HEK293 (cell line): ENCODE measurements at regions not wholly inside any gene's neighbourhood (a gene's known extent, or its start where the extent isn't known, plus 50 kb on each side); places are given as distances from the start of the nearest gene placed in this dataset.
A peak's percentile ranks its signal among the peaks of the same experiment; 100 is the strongest.

Source experiments
- ZBTB20 ChIP-seq: fragments of 450-650 bp; formaldehyde crosslinking; IDR thresholded peaks from 2 replicates; pipeline ENCODE4 v1.5.1; 2016; ENCODE audit warnings: missing biosample characterization, missing genetic modification characterization
- ZNF10 ChIP-seq: fragments of 450-650 bp; formaldehyde crosslinking; IDR thresholded peaks from 2 replicates; pipeline ENCODE4 v1.5.1; 2017; ENCODE audit warnings: missing biosample characterization, missing genetic modification characterization
- ZNF311 ChIP-seq: fragments of 450-650 bp; formaldehyde crosslinking; IDR thresholded peaks from 2 replicates; pipeline ENCODE4 v1.5.1; 2017; ENCODE audit warnings: missing biosample characterization, missing genetic modification characterization, borderline replicate concordance
- ZNF324 ChIP-seq: fragments of 450-650 bp; formaldehyde crosslinking; IDR thresholded peaks from 2 replicates; pipeline ENCODE4 v1.5.1; 2016; ENCODE audit warnings: missing biosample characterization, missing genetic modification characterization
- ZNF529 ChIP-seq: fragments of 450-650 bp; formaldehyde crosslinking; IDR thresholded peaks from 2 replicates; pipeline ENCODE4 v1.5.1; 2017; ENCODE audit warnings: missing genetic modification characterization, missing biosample characterization; ENCODE audit not compliant: insufficient replicate concordance
- ZNF776 ChIP-seq: fragments of 450-650 bp; formaldehyde crosslinking; IDR thresholded peaks from 2 replicates; pipeline ENCODE4 v1.5.0; 2017; ENCODE audit warnings: missing biosample characterization, missing genetic modification characterization, borderline replicate concordance
- TF ChIP-seq, protein P1 (sequence below): fragments of 450-650 bp; formaldehyde crosslinking; IDR thresholded peaks from 2 replicates; pipeline ENCODE4 v1.5.1; 2016; ENCODE audit warnings: missing biosample characterization, missing genetic modification characterization
- TF ChIP-seq, protein P2 (sequence below): fragments of 450-650 bp; formaldehyde crosslinking; IDR thresholded peaks from 2 replicates; pipeline ENCODE4 v1.5.1; 2017; ENCODE audit warnings: missing biosample characterization, missing genetic modification characterization
- TF ChIP-seq, protein P3 (sequence below): fragments of 450-650 bp; formaldehyde crosslinking; IDR thresholded peaks from 2 replicates; pipeline ENCODE4 v1.5.1; 2016; ENCODE audit warnings: missing biosample characterization, missing genetic modification characterization

DNA sequence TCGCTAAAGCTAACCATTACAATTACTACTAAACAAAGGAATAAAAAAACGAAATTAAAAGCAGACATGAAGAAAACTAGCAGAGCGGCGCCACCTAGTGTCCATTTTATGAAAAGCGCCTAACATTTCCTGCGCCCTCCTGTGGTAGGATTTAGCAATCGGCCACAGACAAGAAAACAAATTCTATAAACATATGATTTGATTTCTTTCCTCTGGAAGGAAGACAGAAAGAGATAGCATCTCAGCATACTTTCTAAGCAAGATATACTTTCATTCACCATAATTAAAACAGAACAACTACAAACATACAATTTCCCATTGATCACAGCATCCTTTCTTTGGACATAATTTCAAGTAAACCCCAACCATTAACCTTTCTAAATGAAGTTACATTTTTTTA lies 337.7 kb upstream of the NPVF start:
- TF ChIP-seq, protein P1, sequence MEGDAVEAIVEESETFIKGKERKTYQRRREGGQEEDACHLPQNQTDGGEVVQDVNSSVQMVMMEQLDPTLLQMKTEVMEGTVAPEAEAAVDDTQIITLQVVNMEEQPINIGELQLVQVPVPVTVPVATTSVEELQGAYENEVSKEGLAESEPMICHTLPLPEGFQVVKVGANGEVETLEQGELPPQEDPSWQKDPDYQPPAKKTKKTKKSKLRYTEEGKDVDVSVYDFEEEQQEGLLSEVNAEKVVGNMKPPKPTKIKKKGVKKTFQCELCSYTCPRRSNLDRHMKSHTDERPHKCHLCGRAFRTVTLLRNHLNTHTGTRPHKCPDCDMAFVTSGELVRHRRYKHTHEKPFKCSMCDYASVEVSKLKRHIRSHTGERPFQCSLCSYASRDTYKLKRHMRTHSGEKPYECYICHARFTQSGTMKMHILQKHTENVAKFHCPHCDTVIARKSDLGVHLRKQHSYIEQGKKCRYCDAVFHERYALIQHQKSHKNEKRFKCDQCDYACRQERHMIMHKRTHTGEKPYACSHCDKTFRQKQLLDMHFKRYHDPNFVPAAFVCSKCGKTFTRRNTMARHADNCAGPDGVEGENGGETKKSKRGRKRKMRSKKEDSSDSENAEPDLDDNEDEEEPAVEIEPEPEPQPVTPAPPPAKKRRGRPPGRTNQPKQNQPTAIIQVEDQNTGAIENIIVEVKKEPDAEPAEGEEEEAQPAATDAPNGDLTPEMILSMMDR (tag by site-specific recombination), result peak; percentile 92
- TF ChIP-seq, protein P2, sequence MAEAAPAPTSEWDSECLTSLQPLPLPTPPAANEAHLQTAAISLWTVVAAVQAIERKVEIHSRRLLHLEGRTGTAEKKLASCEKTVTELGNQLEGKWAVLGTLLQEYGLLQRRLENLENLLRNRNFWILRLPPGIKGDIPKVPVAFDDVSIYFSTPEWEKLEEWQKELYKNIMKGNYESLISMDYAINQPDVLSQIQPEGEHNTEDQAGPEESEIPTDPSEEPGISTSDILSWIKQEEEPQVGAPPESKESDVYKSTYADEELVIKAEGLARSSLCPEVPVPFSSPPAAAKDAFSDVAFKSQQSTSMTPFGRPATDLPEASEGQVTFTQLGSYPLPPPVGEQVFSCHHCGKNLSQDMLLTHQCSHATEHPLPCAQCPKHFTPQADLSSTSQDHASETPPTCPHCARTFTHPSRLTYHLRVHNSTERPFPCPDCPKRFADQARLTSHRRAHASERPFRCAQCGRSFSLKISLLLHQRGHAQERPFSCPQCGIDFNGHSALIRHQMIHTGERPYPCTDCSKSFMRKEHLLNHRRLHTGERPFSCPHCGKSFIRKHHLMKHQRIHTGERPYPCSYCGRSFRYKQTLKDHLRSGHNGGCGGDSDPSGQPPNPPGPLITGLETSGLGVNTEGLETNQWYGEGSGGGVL (tag by site-specific recombination), result no peak
- TF ChIP-seq ZNF10 (tag by site-specific recombination) (no peak), ZBTB20 (tag by site-specific recombination) (no peak), ZNF776 (tag by site-specific recombination) (no peak), ZNF529 (tag by site-specific recombination) (no peak), ZNF324 (tag by site-specific recombination) (no peak), ZNF311 (no peak)
- TF ChIP-seq, protein P3, sequence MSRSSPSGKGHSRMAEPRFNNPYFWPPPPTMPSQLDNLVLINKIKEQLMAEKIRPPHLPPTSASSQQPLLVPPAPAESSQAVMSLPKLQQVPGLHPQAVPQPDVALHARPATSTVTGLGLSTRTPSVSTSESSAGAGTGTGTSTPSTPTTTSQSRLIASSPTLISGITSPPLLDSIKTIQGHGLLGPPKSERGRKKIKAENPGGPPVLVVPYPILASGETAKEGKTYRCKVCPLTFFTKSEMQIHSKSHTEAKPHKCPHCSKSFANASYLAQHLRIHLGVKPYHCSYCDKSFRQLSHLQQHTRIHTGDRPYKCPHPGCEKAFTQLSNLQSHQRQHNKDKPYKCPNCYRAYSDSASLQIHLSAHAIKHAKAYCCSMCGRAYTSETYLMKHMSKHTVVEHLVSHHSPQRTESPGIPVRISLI (tag by site-specific recombination), result peak; percentile 76
